HUES64 (cell line): ENCODE measurements at regions not wholly inside any gene's neighbourhood (a gene's known extent, or its start where the extent isn't known, plus 50 kb on each side); places are given as distances from the start of the nearest gene placed in this dataset.

Experiments
- H3K27ac ChIP-seq: 2 replicates; pipeline ENCODE4 v1.7.0; 2013; ENCODE audit warnings: low read depth, low read length, inconsistent platforms
- H3K27me3 ChIP-seq: 2 replicates; pipeline ENCODE4 v1.6.1; 2013; ENCODE audit warnings: mild to moderate bottlenecking, low read length; ENCODE audit not compliant: insufficient read depth
- H3K36me3 ChIP-seq: 2 replicates; pipeline ENCODE4 v1.6.1; 2013; ENCODE audit warnings: mild to moderate bottlenecking, low read length; ENCODE audit not compliant: insufficient read depth
- H3K4me1 ChIP-seq: 2 replicates; pipeline ENCODE4 v1.6.1; 2013; ENCODE audit warnings: mild to moderate bottlenecking, low read length, moderate library complexity; ENCODE audit not compliant: insufficient read depth
- H3K4me3 ChIP-seq: 2 replicates; pipeline ENCODE4 v1.5.1; 2013; ENCODE audit warnings: mild to moderate bottlenecking, low read length, moderate library complexity
- H3K9ac ChIP-seq: 2 replicates; pipeline ENCODE4 v1.6.1; 2013; ENCODE audit warnings: mild to moderate bottlenecking, low read depth, low read length
- H3K9me3 ChIP-seq: 2 replicates; pipeline ENCODE4 v1.6.1; 2013; ENCODE audit warnings: low read depth, low read length; ENCODE audit not compliant: insufficient read depth
- WGBS: fragments of 150-250, 120-280 bp; methylation state at CpG from one replicate; pipeline ENCODE4 v1.1.7; 2013; ENCODE audit warnings: missing lambda C conversion rate; 5-methylcytosine and 5-hydroxymethylcytosine counted together

GRCh38 chr11:114912826-114913225 lies 234.5 kb downstream of the NXPE2 start:
- no peaks in the 10 kb centered on the region for H3K9me3 ChIP-seq
- 96% methylated on average over 3 of the region's 4 CpGs for WGBS

GRCh38 chr11:114914231-114915005 lies 236.1 kb downstream of the NXPE2 start:
- no peak overlapping the region for H3K9ac ChIP-seq
- WGBS, result 90% methylated on average over 1 of the region's 1 CpG
- no peaks in the 10 kb centered on the region for H3K36me3 ChIP-seq
- no peaks in the 10 kb centered on the region for H3K9me3 ChIP-seq
- H3K4me3 ChIP-seq, result no peak overlapping the region
- no peaks in the 10 kb centered on the region for H3K4me1 ChIP-seq
- no peaks in the 10 kb centered on the region for H3K27me3 ChIP-seq
- no peak overlapping the region for H3K27ac ChIP-seq

More at GRCh38 chr11:114912826-114913225, 234.5 kb downstream of the NXPE2 start:
- no peaks in the 10 kb centered on the region for H3K27me3 ChIP-seq
- H3K4me1 ChIP-seq, result no peaks in the 10 kb centered on the region
- no peaks in the 10 kb centered on the region for H3K36me3 ChIP-seq
- no peak overlapping the region for H3K9ac ChIP-seq
- no peak overlapping the region for H3K27ac ChIP-seq
- H3K4me3 ChIP-seq, result no peak overlapping the region

- no peak overlapping the region for H3K9ac ChIP-seq
- 91% methylated on average over 10 of the region's 13 CpGs for WGBS
Observed at GRCh38 chr11:114915871-114916805, 237.8 kb downstream of the NXPE2 start.

GRCh38 chr11:114918286-114918685 lies 240.0 kb downstream of the NXPE2 start:
- H3K27me3 ChIP-seq, result no peaks in the 10 kb centered on the region
- no peaks in the 10 kb centered on the region for H3K36me3 ChIP-seq
- 96% methylated on average over 8 of the region's 8 CpGs for WGBS
- no peak overlapping the region for H3K4me3 ChIP-seq
- no peaks in the 10 kb centered on the region for H3K9me3 ChIP-seq
- no peak overlapping the region for H3K9ac ChIP-seq
- H3K4me1 ChIP-seq, result no peaks in the 10 kb centered on the region
- H3K27ac ChIP-seq, result no peak overlapping the region

More at GRCh38 chr11:114915871-114916805, 237.8 kb downstream of the NXPE2 start:
- no peaks in the 10 kb centered on the region for H3K36me3 ChIP-seq
- no peak overlapping the region for H3K27ac ChIP-seq
- H3K4me3 ChIP-seq, result no peak overlapping the region
- H3K4me1 ChIP-seq, result no peaks in the 10 kb centered on the region
- no peaks in the 10 kb centered on the region for H3K27me3 ChIP-seq
- no peaks in the 10 kb centered on the region for H3K9me3 ChIP-seq

- no peaks in the 10 kb centered on the region for H3K36me3 ChIP-seq
- H3K27ac ChIP-seq, result no peak overlapping the region
- H3K9ac ChIP-seq, result no peak overlapping the region
- no peaks in the 10 kb centered on the region for H3K27me3 ChIP-seq
- 81% methylated on average over 2 of the region's 2 CpGs for WGBS
- no peaks in the 10 kb centered on the region for H3K4me1 ChIP-seq
- peaks cover under 1% of the 10 kb centered on the region; the same call in 1 of the 2 replicates for H3K9me3 ChIP-seq
- H3K4me3 ChIP-seq, result no peak overlapping the region
Observed at GRCh38 chr11:114921697-114922096, 243.4 kb downstream of the NXPE2 start.

- Histone ChIP-seq H3K27ac (no peak overlapping the region), H3K36me3 (no peaks in the 10 kb centered on the region), H3K27me3 (no peaks in the 10 kb centered on the region), H3K9me3 (peaks cover 2% of the 10 kb centered on the region; the same call in 1 of the 2 replicates), H3K9ac (no peak overlapping the region), H3K4me1 (no peaks in the 10 kb centered on the region), H3K4me3 (no peak overlapping the region)
Observed at GRCh38 chr11:114924042-114924441, 245.7 kb downstream of the NXPE2 start.

- H3K9me3 ChIP-seq, result peaks cover 2% of the 10 kb centered on the region; the same call in 1 of the 2 replicates
- no peak overlapping the region for H3K27ac ChIP-seq
- H3K4me1 ChIP-seq, result no peaks in the 10 kb centered on the region
- H3K36me3 ChIP-seq, result no peaks in the 10 kb centered on the region
- no peak overlapping the region for H3K4me3 ChIP-seq
- 88% methylated on average over 2 of the region's 2 CpGs for WGBS
- H3K9ac ChIP-seq, result no peak overlapping the region
- H3K27me3 ChIP-seq, result no peaks in the 10 kb centered on the region
Observed at GRCh38 chr11:114925591-114925990, 247.3 kb downstream of the NXPE2 start.

- H3K4me3 ChIP-seq, result no peak overlapping the region
- no peaks in the 10 kb centered on the region for H3K36me3 ChIP-seq
- H3K27me3 ChIP-seq, result no peaks in the 10 kb centered on the region
- 95% methylated on average over 6 of the region's 6 CpGs for WGBS
- no peak overlapping the region for H3K27ac ChIP-seq
- H3K9ac ChIP-seq, result no peak overlapping the region
- peaks cover 7% of the 10 kb centered on the region for H3K9me3 ChIP-seq
- H3K4me1 ChIP-seq, result no peaks in the 10 kb centered on the region
Observed at GRCh38 chr11:114928260-114928870, 250.0 kb downstream of the NXPE2 start.

- no peak overlapping the region for H3K4me3 ChIP-seq
- no peaks in the 10 kb centered on the region for H3K27me3 ChIP-seq
- no peaks in the 10 kb centered on the region for H3K4me1 ChIP-seq
- H3K9ac ChIP-seq, result no peak overlapping the region
- peaks cover 7% of the 10 kb centered on the region for H3K9me3 ChIP-seq
- 91% methylated on average over 9 of the region's 9 CpGs for WGBS
- H3K36me3 ChIP-seq, result no peaks in the 10 kb centered on the region
- H3K27ac ChIP-seq, result no peak overlapping the region
Observed at GRCh38 chr11:114929351-114930000, 251.1 kb downstream of the NXPE2 start.

- H3K9me3 ChIP-seq, result peaks cover 14% of the 10 kb centered on the region
- WGBS, result 93% methylated on average over 3 of the region's 3 CpGs
- no peak overlapping the region for H3K27ac ChIP-seq
- no peaks in the 10 kb centered on the region for H3K4me1 ChIP-seq
- H3K36me3 ChIP-seq, result no peaks in the 10 kb centered on the region
- H3K9ac ChIP-seq, result no peak overlapping the region
- H3K4me3 ChIP-seq, result no peak overlapping the region
- no peaks in the 10 kb centered on the region for H3K27me3 ChIP-seq
Observed at GRCh38 chr11:114938799-114939198, 260.5 kb downstream of the NXPE2 start.
